ENCODE measurements at regions not wholly inside any gene's neighbourhood (a gene's known extent, or its start where the extent isn't known, plus 50 kb on each side); places are given as distances from the start of the nearest gene placed in this dataset.

GRCh38 chr20:58162986-58163385 lies 65.5 kb downstream of the ANKRD60 start:
- no peaks in the 10 kb centered on the region for H3K27me3 ChIP-seq (ENCODE audit: control insufficient read depth in 3 of 3, insufficient read depth in 3 of 3, low read length in 2 of 3)
- WGBS, 2 donors: 71 to 77% methylated on average over 3 of the region's 3 CpGs
- DNase-seq (peak; percentile 32 to 70 (median 68)), ATAC-seq (ENCODE audit: insufficient read depth, low FRiP score) (no peak)
- no peaks in the 10 kb centered on the region for H3K9me3 ChIP-seq (ENCODE audit: control insufficient read depth in 4 of 4, insufficient read depth in 3 of 4, low read length in 3 of 4)
- H3K9ac ChIP-seq (ENCODE audit: insufficient read depth in 1 of 2, low read length in 2 of 2): no peak overlapping the region
- peaks cover 0 to 9% (median 0%) of the 10 kb centered on the region in 5 donors for H3K4me1 ChIP-seq (ENCODE audit: control insufficient read depth in 5 of 5, insufficient read depth in 5 of 5, low read length in 5 of 5)
- H3K36me3 ChIP-seq (ENCODE audit: control insufficient read depth in 4 of 4, insufficient read depth in 4 of 4, low read length in 4 of 4): no peaks in the 10 kb centered on the region
- no peak overlapping the region for H3K4me3 ChIP-seq
- H3K27ac ChIP-seq (ENCODE audit: low read depth in 1 of 2, low read length in 1 of 2): no peak overlapping the region
- no peak for TF ChIP-seq CTCF (IDR thresholded peaks at IDR 0.05; ENCODE audit: control extremely low read depth, extremely low read depth)

GRCh38 chr20:58161192-58161591 lies 67.3 kb downstream of the ANKRD60 start:
- Histone ChIP-seq H3K4me3 (no peak overlapping the region), H3K4me1 (ENCODE audit: control insufficient read depth in 5 of 5, insufficient read depth in 5 of 5, low read length in 5 of 5) (peaks cover 0 to 9% (median 0%) of the 10 kb centered on the region in 5 donors), H3K27ac (ENCODE audit: low read depth in 1 of 2, low read length in 1 of 2) (peak overlapping the region in 1 of 2 donors; percentile 6), H3K27me3 (ENCODE audit: control insufficient read depth in 3 of 3, insufficient read depth in 3 of 3, low read length in 2 of 3) (no peaks in the 10 kb centered on the region), H3K9ac (ENCODE audit: insufficient read depth in 1 of 2, low read length in 2 of 2) (no peak overlapping the region), H3K9me3 (ENCODE audit: control insufficient read depth in 4 of 4, insufficient read depth in 3 of 4, low read length in 3 of 4) (no peaks in the 10 kb centered on the region), H3K36me3 (ENCODE audit: control insufficient read depth in 4 of 4, insufficient read depth in 4 of 4, low read length in 4 of 4) (no peaks in the 10 kb centered on the region)
- DNase-seq (no peak), ATAC-seq (ENCODE audit: insufficient read depth, low FRiP score) (no peak)
- TF ChIP-seq CTCF (IDR thresholded peaks at IDR 0.05; ENCODE audit: control extremely low read depth, extremely low read depth): no peak
- whole genome bisulfite sequencing, 2 donors: 83 to 92% methylated on average over 2 of the region's 2 CpGs

GRCh38 chr20:58160451-58161061 lies 67.9 kb downstream of the ANKRD60 start:
- no peaks in the 10 kb centered on the region for H3K9me3 ChIP-seq (ENCODE audit: control insufficient read depth in 4 of 4, insufficient read depth in 3 of 4, low read length in 3 of 4)
- DNase-seq: no peak
- 77 to 91% methylated on average over 17 of the region's 17 CpGs for WGBS, 2 donors
- no peak for ATAC-seq (ENCODE audit: insufficient read depth, low FRiP score)
- no peak for TF ChIP-seq CTCF (IDR thresholded peaks at IDR 0.05; ENCODE audit: control extremely low read depth, extremely low read depth)
- H3K27me3 ChIP-seq (ENCODE audit: control insufficient read depth in 3 of 3, insufficient read depth in 3 of 3, low read length in 2 of 3): no peaks in the 10 kb centered on the region
- H3K36me3 ChIP-seq (ENCODE audit: control insufficient read depth in 4 of 4, insufficient read depth in 4 of 4, low read length in 4 of 4): no peaks in the 10 kb centered on the region
- peak overlapping the region in 1 of 2 donors; percentile 20 for H3K27ac ChIP-seq (ENCODE audit: low read depth in 1 of 2, low read length in 1 of 2)
- H3K4me3 ChIP-seq: no peak overlapping the region
- H3K4me1 ChIP-seq (ENCODE audit: control insufficient read depth in 5 of 5, insufficient read depth in 5 of 5, low read length in 5 of 5): peaks cover 0 to 9% (median 0%) of the 10 kb centered on the region in 5 donors
- no peak overlapping the region for H3K9ac ChIP-seq (ENCODE audit: insufficient read depth in 1 of 2, low read length in 2 of 2)

Data from lung (tissue), 11 donors.